AG04450 (cell line): ENCODE measurements at regions not wholly inside any gene's neighbourhood (a gene's known extent, or its start where the extent isn't known, plus 50 kb on each side); places are given as distances from the start of the nearest gene placed in this dataset.

Experiments used
- CTCF ChIA-PET: fragments of 300-600, 350-600 bp; formaldehyde crosslinking; extraction: SDS; loops from one replicate; lab custom pipeline; 2022; ENCODE audit warnings: antibody characterized with exemption, inconsistent platforms; lab: Charles Lee
- POLR2A ChIA-PET: fragments of 350-600 bp; formaldehyde crosslinking; extraction: SDS; loops from one replicate; lab custom pipeline; 2021; ENCODE audit warnings: antibody characterized with exemption, inconsistent platforms; lab: Yijun Ruan, JAX
- DNase-seq: peaks from one replicate; pipeline ENCODE4 v3.0.0-alpha.2; 2011; ENCODE audit warnings: low read depth, low spot score
- H3K27ac ChIP-seq: one replicate; pipeline ENCODE4 v1.5.1; 2012; ENCODE audit warnings: low read depth, low read length, control low read depth
- H3K27me3 ChIP-seq: one replicate; pipeline ENCODE4 v1.6.0; 2012; ENCODE audit warnings: low read length; ENCODE audit not compliant: control insufficient read depth, insufficient read depth
- H3K4me3 ChIP-seq: 2 replicates; pipeline ENCODE4 v1.5.1; 2011; ENCODE audit warnings: mild to moderate bottlenecking, low read depth, low read length, control low read depth
- H3K9me3 ChIP-seq: 2 replicates; pipeline ENCODE4 v1.5.1; 2012; ENCODE audit warnings: low read length; ENCODE audit not compliant: control insufficient read depth, insufficient read depth
- CTCF ChIP-seq: IDR thresholded peaks from 2 replicates; pipeline ENCODE4 v1.5.1; 2011; ENCODE audit warnings: low read depth, low read length, control low read depth, inconsistent platforms

DNA sequence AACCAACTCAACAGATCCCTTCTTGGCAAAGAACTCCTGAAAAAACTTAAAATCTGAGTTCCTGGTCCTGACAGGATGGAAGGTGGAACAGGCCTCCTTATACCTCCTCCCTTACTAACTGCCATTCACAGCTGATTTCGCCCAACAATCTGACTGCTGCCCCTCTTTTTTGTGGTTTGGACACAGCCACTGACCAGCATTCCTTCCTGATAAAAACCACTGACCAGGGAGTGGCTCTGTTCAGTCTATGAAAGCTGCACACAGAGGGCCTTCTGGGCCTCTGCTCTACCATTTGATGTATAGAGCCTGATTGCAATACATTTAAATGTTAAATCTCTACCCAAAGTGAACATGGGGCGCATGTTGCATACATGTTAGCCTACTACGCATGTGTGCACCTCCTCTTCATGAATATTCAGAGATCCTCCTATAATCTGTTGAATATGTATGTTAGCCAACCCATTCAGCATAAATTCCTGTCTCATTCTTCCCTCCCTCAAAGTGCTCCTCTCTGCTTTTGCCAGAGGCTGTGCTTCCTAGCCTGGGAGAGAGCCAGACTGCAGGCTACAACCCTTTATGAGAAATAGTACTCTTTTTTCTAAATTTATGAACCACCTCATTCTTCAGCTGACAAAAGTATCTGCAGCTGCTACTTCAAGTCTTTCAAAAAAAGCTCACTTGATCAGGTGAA is 93.7 kb upstream of the MRPS30 start:
- Histone ChIP-seq H3K27me3 (no peaks in the 10 kb centered on the region), H3K27ac (no peak overlapping the region), H3K9me3 (no peaks in the 10 kb centered on the region), H3K4me3 (no peak overlapping the region)
- ChIA-PET CTCF (no interaction called here), POLR2A (no interaction called here)
- DNase-seq, result no peak
- no peak for TF ChIP-seq CTCF

DNA sequence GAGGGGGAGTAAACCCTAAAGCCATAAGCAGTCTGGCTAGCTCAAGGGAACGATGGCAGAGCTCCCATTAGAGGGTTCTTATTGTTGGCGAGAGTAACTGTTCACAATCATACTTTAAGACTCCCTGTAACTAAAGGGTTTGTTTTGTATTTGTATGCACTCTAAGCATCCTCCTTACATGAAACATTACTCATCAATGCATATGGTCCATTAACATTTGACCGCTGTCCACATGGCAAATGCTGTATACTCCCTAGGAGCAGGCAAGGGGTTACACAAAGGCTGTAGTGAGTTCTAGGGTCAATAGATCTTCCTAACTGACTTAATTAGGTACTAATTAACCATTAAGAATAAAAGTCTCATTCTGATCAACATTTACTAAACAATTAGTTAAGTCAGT is 95.3 kb upstream of the MRPS30 start:
- H3K9me3 ChIP-seq, result no peaks in the 10 kb centered on the region
- H3K27me3 ChIP-seq, result no peaks in the 10 kb centered on the region
- DNase-seq, result no peak
- ChIA-PET POLR2A (no interaction called here), CTCF (no interaction called here)
- no peak overlapping the region for H3K27ac ChIP-seq
- TF ChIP-seq CTCF, result no peak
- H3K4me3 ChIP-seq, result no peak overlapping the region

DNA sequence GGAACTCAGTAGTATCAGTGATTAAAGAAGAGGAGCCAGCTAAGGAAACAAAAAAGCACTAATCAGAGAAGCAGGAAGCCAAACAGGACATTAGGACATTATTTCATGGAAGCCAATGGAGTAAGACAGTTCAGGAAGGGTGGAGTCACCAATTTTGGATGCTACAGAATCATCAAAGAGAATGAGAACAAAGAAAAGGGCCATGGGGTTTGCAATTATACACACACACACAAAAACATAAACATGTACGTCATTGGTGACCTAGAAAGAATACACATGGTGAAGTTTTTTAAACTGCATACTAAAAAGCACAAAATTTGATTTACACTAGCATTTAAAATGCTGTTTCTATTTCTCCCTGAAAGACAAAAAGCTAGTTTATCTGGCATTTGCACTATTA is 96.8 kb upstream of the MRPS30 start:
- no peak overlapping the region for H3K4me3 ChIP-seq
- H3K9me3 ChIP-seq, result no peaks in the 10 kb centered on the region
- no peak for TF ChIP-seq CTCF
- ChIA-PET CTCF (no interaction called here), POLR2A (no interaction called here)
- no peak for DNase-seq
- no peak overlapping the region for H3K27ac ChIP-seq
- H3K27me3 ChIP-seq, result no peaks in the 10 kb centered on the region

DNA sequence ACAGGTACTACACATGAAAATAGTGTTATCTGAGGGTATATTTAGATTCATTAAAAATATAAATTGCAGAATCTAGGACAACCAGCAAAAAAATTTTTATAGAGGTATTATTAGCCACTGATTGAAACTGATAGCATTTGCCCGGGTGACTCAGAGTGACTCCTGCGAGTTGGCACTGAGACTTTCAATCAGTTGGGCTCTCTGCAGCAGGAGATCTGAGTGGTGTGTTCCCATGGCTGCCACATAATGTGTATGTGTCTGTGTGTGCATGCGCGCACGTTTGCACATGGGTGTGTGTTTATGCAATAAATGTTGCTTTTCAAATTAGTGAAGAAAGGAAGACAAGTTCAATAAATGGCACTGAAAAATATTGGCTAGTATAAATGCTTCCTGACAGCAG is 100.1 kb upstream of the MRPS30 start:
- POLR2A ChIA-PET, result no interaction called here
- no peak for DNase-seq

GRCh38 chr5:44707721-44708120 is 101.0 kb upstream of the MRPS30 start:
- DNase-seq, result no peak
- TF ChIP-seq CTCF, result no peak
- Histone ChIP-seq H3K9me3 (no peaks in the 10 kb centered on the region), H3K27me3 (no peaks in the 10 kb centered on the region), H3K4me3 (no peak overlapping the region), H3K27ac (no peak overlapping the region)
- CTCF ChIA-PET, result no interaction called here
- POLR2A ChIA-PET, result no interaction called here

More for the DNA sequence above, 100.1 kb upstream of the MRPS30 start:
- TF ChIP-seq CTCF, result no peak
- no peaks in the 10 kb centered on the region for H3K9me3 ChIP-seq
- CTCF ChIA-PET, result no interaction called here
- H3K27ac ChIP-seq, result no peak overlapping the region
- H3K27me3 ChIP-seq, result no peaks in the 10 kb centered on the region
- no peak overlapping the region for H3K4me3 ChIP-seq
